A673 (cell line): ENCODE measurements at regions not wholly inside any gene's neighbourhood (a gene's known extent, or its start where the extent isn't known, plus 50 kb on each side); places are given as distances from the start of the nearest gene placed in this dataset.

Source experiments
- BruUV-seq: library from RNA; stranded (reverse); fragments of 400-500 nt; replicated peaks from 2 replicates; lab custom pipeline; 2021; lab: Mats Ljungman, UMichigan
- CTCF ChIA-PET: fragments of 300-600 bp; sonication (Branson Sonifier 250); formaldehyde crosslinking; loops from one replicate; lab custom pipeline; 2022; ENCODE audit warnings: antibody characterized with exemption; lab: Charles Lee
- POLR2A ChIA-PET: fragments of 300-600 bp; sonication (Branson Sonifier 250); formaldehyde crosslinking; loops from one replicate; lab custom pipeline; 2022; ENCODE audit warnings: antibody characterized with exemption; ENCODE audit not compliant: low non-redundant PET; lab: Charles Lee
- DNase-seq: peaks from one replicate; pipeline ENCODE4 v3.0.0-alpha.2; 2015; ENCODE audit warnings: low spot score
- H3K27ac ChIP-seq: fragments of 200-600 bp; sonication (generic); 2 replicates; pipeline ENCODE4 v1.5.1; 2016; ENCODE audit warnings: mixed run types, low read depth, mild to moderate bottlenecking, mixed read lengths, antibody characterized with exemption, low read length; ENCODE audit not compliant: poor library complexity, severe bottlenecking
- H3K27me3 ChIP-seq: fragments of 200-600 bp; sonication (generic); replicated peaks from 2 replicates; pipeline ENCODE4 v1.6.1; 2017; ENCODE audit warnings: mixed run types, low read depth, mild to moderate bottlenecking, mixed read lengths, antibody characterized with exemption, low read length; ENCODE audit not compliant: insufficient read depth, poor library complexity
- H3K36me3 ChIP-seq: fragments of 200-600 bp; sonication (generic); 2 replicates; pipeline ENCODE4 v1.6.1; 2016; ENCODE audit warnings: mixed run types, mild to moderate bottlenecking, mixed read lengths, antibody characterized with exemption, low read length; ENCODE audit not compliant: insufficient read depth, poor library complexity, severe bottlenecking
- H3K4me1 ChIP-seq: fragments of 200-600 bp; sonication (generic); 2 replicates; pipeline ENCODE4 v1.6.1; 2017; ENCODE audit warnings: mixed run types, mild to moderate bottlenecking, mixed read lengths, antibody characterized with exemption, low read length; ENCODE audit not compliant: insufficient read depth, poor library complexity, severe bottlenecking
- H3K4me3 ChIP-seq: fragments of 200-600 bp; sonication (generic); 2 replicates; pipeline ENCODE4 v1.5.1; 2016; ENCODE audit warnings: low read depth, mixed run types, mild to moderate bottlenecking, mixed read lengths, low read length; ENCODE audit not compliant: poor library complexity, severe bottlenecking
- H3K9me3 ChIP-seq: fragments of 200-600 bp; sonication (generic); 2 replicates; pipeline ENCODE4 v1.6.1; 2016; ENCODE audit warnings: mixed run types, low read depth, mild to moderate bottlenecking, mixed read lengths, antibody characterized with exemption, low read length; ENCODE audit not compliant: poor library complexity, severe bottlenecking
- EZH2 ChIP-seq: fragments of 200-600 bp; sonication (generic); IDR thresholded peaks from 2 replicates; pipeline ENCODE4 v1.6.1; 2017; ENCODE audit warnings: borderline replicate concordance, low read depth, mild to moderate bottlenecking, mixed read lengths, antibody characterized with exemption, low read length; ENCODE audit not compliant: poor library complexity, severe bottlenecking
- intact Hi-C: fragments of 100-400 bp; cut with micrococcal nuclease; formaldehyde crosslinking; loops from one replicate; pipeline ENCODE4 v1.10.0; 2022; ENCODE audit not compliant: unreplicated experiment
- TF ChIP-seq, protein P1 (sequence below): fragments of 300-800, 200-600 bp; sonication (generic); conservative IDR thresholded peaks from 2 replicates; pipeline ENCODE4 v1.5.1; 2017; ENCODE audit warnings: low read depth, mild to moderate bottlenecking, antibody characterized with exemption, low read length, moderate library complexity, mixed read lengths

DNA sequence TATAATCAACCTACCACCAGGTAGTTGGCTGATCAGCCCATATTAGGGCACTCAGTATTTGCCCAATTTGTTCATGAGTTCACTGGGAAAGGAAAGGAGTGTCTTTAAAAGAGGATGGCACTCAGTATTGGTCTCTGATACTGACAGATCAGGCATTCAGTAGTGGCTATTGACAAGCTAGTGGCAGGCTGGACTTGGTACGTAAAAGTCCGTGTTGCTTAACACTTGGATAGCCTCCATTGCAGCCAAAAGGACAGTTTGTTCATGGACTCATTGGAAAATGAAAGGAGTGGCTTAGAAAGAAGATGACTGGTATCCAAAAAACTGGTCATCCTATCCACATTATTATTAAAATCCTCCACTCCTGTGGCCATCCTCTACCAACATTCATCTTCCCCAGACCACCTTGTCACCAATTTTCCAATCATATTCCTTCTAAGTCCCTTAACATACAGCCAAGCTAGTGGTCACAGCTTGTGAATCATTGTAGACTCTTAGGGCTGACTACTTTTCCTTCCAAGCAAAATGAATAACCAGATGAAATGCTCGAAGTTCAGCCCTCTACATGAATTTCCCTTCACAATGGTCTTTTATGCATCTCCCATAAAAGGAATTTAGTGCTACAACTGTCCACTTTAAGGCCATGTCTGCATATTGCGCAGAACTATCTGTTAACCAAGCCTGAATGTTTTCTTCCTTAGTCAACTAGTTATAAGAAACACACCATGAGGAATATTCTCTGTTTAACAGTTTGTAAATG lies 78.6 kb upstream of the MAGI2 start:
- ChIA-PET CTCF (no interaction called here), POLR2A (no interaction called here)
- Histone ChIP-seq H3K9me3 (no peaks in the 10 kb centered on the region), H3K27me3 (peaks cover 3% of the 10 kb centered on the region), H3K27ac (no peak overlapping the region), H3K4me1 (no peaks in the 10 kb centered on the region), H3K36me3 (no peaks in the 10 kb centered on the region), H3K4me3 (no peak overlapping the region)
- no peak for DNase-seq
- no TSS peak for BruUV-seq
- TF ChIP-seq EZH2: no peak
- TF ChIP-seq, protein P1, sequence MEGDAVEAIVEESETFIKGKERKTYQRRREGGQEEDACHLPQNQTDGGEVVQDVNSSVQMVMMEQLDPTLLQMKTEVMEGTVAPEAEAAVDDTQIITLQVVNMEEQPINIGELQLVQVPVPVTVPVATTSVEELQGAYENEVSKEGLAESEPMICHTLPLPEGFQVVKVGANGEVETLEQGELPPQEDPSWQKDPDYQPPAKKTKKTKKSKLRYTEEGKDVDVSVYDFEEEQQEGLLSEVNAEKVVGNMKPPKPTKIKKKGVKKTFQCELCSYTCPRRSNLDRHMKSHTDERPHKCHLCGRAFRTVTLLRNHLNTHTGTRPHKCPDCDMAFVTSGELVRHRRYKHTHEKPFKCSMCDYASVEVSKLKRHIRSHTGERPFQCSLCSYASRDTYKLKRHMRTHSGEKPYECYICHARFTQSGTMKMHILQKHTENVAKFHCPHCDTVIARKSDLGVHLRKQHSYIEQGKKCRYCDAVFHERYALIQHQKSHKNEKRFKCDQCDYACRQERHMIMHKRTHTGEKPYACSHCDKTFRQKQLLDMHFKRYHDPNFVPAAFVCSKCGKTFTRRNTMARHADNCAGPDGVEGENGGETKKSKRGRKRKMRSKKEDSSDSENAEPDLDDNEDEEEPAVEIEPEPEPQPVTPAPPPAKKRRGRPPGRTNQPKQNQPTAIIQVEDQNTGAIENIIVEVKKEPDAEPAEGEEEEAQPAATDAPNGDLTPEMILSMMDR: no peak
- intact Hi-C loops: no loop called here

DNA sequence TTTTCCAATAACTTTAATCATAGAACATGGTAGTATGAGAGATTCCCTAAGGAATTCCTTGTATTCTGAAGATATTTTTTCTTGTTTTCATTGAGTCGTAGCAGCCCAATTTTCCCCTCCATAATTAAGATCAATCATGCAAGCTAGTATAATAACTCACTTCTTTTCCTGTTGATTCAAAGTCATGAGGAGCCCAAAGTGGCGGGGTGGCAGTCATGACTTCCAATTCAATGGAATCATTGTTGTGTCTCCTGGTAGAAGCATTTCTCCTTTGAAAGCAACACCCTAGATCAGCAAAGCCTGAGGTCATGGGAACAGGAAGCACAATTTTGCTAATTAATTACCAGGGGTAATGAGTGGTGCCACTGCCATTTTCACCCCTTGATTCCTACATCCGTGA lies 77.6 kb upstream of the MAGI2 start:
- no peak for TF ChIP-seq EZH2
- TF ChIP-seq, protein P1: no peak
- CTCF ChIA-PET: no interaction called here
- no TSS peak for BruUV-seq

DNA sequence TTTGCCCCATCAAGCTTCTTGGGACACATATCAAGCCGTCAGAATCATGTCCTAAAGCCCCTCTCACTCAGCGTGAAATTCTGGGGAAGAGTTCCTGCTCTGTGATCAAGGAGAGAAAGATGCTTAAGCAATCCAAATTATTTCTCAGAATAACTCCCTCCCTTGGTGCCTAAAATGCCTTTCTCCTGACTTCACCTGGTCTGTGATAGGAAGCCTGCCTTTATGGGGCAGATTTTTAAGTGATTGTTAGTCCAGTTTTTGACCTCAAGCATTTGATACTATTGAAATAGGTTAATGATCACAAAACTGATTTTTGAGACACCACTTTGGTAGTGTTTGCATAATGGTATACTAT lies 76.4 kb upstream of the MAGI2 start:
- BruUV-seq: no TSS peak
- Histone ChIP-seq H3K9me3 (no peaks in the 10 kb centered on the region), H3K27ac (no peak overlapping the region), H3K27me3 (peaks cover 3% of the 10 kb centered on the region), H3K4me3 (no peak overlapping the region), H3K4me1 (no peaks in the 10 kb centered on the region), H3K36me3 (no peaks in the 10 kb centered on the region)
- DNase-seq: no peak
- ChIA-PET POLR2A (no interaction called here), CTCF (no interaction called here)
- intact Hi-C loops: no loop called here
- TF ChIP-seq EZH2: no peak
- TF ChIP-seq, protein P1: no peak

More for the DNA sequence above, 77.6 kb upstream of the MAGI2 start:
- peaks cover 3% of the 10 kb centered on the region for H3K27me3 ChIP-seq
- H3K36me3 ChIP-seq: no peaks in the 10 kb centered on the region
- no peak overlapping the region for H3K4me3 ChIP-seq
- H3K27ac ChIP-seq: no peak overlapping the region
- no peaks in the 10 kb centered on the region for H3K9me3 ChIP-seq
- intact Hi-C loops: no loop called here
- POLR2A ChIA-PET: no interaction called here
- no peak for DNase-seq
- no peaks in the 10 kb centered on the region for H3K4me1 ChIP-seq
